HG02678 (cell line): ENCODE measurements at regions not wholly inside any gene's neighbourhood (a gene's known extent, or its start where the extent isn't known, plus 50 kb on each side); places are given as distances from the start of the nearest gene placed in this dataset.
"Not testable (repeated sequence)": the region's sequence is repeated elsewhere in the genome, so short reads cannot be mapped to it uniquely, and the experiment has no call there.

Experiments
- ATAC-seq: cut with Tn5 transposase; IDR thresholded peaks from one replicate; pipeline ENCODE4 v1.9.1; 2021; ENCODE audit warnings: mild to moderate bottlenecking, moderate library complexity; ENCODE audit not compliant: unreplicated experiment

DNA sequence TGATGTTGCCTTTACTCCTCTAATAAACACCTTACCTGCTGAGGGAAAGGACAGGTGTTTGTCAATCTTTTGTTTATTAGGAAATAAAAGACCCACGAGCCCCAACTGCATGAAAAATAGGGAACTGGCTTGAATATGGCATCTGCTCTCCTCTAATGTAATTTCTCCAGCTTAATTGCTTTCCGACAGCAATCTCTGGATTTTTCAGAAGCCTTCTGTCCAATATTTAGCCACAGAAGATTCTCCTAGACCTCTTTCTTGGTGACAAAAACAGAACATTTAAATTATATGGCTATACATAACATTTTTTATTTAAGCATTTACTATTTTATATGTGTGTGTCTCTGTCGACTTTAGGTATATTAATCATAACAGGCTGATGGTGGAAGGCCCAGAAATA is 317.4 kb upstream of the ADARB2 start:
- ATAC-seq: no peak

DNA sequence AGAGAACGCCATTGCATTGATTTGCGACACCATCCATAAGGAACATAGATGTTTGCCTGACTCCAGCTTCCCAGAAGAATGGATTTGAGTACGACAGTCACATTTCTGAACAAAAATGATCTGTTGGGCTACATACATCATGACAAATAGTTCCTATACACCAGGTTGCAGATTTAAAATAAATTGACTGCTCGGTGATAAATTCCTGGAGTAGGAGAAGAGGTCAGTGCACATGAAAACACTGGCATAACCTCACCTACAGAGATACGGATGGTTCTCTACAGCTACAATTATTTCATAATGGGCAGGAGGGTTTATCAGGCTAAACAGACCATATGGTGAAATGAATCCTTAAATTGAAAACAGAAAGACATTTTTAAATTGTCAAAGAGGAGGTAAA is 316.5 kb upstream of the ADARB2 start:
- no peak for ATAC-seq

DNA sequence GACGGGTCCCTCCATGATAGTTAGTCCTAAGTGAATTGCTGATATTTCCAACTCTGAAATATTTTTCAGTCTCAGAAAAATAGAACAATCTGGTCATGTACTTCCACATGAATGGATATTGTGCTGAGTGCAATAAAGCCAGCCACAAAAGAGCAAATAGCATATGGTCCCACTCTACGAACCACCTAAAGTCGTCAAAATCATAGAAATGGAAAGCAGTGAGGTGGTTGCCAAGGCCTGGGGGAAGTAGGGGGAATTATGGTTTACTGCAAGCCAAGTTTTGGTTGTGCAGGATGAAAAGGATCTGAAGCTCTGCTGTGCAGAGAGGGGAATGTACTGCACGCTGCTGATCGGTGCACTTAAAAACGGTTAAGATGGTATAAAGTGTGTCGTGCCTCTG is 313.8 kb upstream of the ADARB2 start:
- no peak for ATAC-seq

DNA sequence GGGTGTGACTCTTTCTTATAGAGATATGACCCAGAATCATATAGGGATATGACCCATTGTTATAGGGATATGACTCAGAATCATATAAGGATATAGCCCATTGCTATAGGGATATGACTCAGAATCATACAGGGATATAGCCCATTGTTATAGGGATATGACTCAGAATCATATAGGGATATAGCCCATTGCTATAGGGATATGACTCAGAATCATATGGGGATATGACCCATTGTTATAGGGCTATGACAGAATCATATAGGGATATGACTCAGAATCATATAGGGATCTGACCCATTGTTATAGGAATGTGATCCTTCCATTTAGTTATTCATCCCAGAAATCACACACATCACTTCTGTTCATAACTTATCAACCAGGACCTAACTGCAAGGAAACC is 312.2 kb upstream of the ADARB2 start:
- ATAC-seq: no peak

DNA sequence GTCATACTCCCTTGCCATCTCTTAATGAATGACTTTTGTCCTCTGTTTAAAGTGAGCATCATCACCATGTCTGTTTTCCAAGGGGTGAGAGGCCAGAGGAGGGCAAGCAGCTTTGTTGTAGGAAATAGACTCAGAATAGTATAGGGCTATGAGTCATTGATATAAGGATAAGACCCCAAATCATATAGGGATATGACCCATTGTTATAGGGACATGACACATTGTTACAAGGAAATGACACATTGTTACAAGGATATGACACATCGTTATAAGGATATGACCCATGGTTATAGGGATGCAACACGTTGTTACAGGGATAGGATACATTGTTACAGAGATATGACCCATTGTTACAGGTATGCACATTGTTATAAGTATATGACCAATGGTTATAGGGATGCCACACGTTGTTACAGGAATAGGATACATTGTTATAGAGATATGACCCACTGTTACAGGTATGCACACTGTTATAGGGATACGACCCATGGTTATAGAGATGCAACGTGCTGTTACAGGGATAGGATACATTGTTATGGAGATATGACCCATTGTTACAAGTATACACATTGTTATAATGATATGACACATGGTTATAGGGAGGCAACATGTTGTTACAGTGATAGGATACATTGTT is 311.1 kb upstream of the ADARB2 start:
- no peak for ATAC-seq

DNA sequence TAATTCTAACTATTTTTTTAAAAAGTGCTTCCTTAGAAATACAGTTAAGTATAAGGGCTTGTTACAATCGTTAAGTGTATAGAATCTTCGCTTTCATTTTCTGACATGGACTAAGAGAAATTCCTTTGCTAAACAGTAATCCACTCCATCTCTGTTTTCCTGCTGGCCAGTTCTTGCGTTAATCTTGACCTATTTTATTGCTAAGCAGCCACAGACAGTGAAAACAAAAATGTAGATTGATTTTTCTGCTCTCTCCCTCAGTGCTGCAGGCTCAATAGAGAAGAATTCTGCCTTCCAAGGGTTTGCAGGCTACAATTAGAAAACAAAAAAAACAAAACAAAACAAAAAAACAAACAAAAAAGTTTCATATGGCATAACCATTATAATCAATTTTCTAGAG is 310.4 kb upstream of the ADARB2 start:
- no peak for ATAC-seq

DNA sequence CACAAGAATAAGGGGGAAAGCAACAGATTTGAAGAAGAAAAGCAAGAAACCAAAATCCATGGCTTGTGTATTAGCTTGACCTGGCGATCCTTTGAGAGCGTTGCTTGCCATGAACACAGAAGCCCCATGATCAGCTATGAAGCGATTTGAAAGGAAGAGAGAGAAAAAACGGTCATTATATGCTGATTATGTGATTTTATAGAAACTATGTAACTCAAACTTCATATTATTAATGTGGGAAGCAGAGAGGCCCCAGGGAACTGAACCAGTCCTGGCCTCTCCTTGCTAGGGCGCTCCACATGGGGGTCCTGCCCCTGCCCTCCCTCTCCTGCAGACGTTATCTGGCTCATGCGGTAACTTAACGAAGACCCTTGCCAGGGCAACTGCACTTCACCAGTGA is 306.1 kb upstream of the ADARB2 start:
- ATAC-seq: no peak

DNA sequence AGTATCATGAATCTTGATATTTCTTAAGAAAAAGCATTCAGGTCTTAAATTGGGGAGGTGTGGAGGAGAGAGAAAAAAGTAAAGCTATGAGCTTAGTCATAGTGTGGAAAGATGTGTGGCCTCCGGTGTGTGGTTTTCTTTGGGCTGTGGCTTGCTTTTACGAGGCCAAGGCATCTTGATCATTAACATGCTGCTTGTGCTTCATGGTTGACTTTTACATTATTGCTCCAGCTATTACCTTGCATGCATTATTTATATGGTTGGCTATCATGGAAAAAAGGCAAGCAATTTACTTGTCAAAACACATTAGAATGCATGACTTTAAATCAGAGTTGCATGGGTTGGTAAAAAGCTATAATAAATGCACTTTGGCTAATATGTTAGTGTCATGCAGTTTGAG is 300.7 kb upstream of the ADARB2 start:
- no peak for ATAC-seq

DNA sequence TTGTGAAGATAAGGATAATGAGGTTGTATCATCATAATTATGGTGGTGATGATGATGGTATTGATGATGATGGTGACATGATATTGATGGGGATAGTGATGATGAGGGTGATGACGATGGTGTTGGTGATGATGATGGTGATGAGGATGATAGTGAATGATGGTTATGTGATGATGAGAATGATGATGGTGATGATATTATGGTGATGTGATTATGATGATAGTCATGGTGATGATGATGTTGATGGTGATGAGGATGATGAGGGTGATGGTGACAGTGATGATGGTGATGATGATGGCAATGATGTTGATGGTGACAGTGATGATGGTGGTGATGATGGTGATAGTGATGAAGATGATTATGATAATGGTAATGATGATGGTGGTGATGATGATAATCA is 299.9 kb upstream of the ADARB2 start:
- ATAC-seq: no peak

DNA sequence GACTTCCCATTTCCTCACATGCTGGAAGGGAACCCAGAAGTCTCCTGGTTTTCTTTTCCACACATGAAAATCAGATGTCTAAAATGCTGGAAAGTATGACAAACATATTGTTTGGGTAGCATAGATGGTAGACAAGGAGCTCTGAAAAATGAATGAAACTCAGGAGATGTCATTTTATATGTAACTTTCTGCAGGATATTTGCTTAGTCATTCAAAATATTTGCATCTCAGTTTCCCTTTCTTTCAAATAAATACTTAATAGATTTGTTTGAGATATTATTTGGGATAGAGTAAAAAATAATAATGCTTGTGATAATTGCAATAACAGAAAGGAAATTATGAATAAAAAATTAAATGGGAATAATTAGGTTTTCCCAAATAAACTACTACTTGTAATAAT is 298.9 kb upstream of the ADARB2 start:
- no peak for ATAC-seq

DNA sequence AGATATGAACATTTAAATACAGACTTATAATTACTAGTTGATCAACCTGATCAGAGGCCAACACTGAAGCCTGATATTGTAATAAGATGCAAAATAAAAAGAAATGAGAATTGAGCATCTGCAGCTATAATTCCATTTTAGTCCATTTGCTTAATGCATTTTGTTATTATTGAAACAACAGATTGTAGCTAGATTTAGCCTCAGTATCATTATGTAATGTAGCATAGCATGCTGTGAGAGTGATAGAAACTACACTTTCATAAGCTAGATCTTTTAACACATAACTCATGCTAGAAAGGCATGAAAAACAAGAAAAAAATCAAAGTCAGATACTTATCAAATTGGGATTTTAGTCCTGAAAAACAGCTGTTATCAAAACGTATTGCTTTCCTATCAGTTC is 292.7 kb upstream of the ADARB2 start:
- ATAC-seq: no peak

DNA sequence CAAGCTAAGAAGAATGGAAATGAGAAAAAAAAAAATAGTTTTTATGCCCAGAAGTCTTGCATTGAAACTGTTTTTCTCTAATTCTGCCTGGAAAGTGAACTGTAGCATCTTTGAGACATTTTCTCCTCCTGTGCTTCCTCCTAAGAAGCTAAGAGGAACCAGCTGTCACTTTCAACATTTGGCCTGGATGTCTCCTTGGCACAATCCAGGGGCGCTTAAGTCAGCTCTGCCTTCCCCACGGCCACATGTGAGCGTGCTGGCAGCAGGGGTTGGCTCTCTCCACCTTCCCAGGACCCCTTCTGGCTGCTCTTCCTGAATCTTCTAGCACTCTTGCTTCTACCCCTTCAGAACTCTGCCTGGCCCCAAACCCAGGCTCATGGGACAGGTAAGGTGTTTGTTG is 289.6 kb upstream of the ADARB2 start:
- ATAC-seq: no peak

DNA sequence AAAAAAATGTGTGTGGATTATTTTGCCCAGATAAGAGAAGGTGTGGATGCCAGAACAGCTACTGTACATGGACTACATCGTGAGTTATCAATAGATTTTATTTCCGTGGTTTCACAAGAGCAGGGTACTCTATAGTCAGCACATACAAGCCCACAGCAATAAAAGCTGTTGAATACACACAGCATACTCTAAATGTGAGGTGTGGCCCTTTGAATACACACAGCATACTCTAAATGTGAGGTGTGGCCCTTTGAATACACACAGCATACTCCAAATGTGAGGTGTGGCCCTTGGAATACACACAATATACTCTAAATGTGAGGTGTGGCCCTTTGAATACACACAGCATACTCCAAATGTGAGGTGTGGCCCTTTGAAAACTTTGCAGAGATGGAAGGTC is 287.4 kb upstream of the ADARB2 start:
- not testable (repeated sequence) for ATAC-seq

DNA sequence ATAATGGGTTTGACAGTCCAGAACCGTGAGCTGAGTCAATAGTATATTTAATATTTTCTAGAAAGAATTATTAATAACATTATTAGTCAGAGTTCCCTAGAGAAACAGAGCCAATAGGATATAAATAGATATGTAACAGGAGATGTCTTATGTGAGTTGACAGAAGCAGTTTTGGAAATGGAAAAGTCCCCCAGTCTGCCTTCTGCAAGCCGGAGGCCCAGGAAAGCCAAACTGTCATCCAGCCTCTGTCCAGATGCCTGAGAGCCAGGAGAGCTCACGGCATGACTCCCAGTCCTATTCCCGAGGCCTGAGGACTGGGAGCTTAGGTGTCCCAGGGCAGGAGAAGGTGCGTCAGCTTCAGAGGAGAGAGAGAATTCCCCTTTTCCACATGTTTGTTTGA is 286.4 kb upstream of the ADARB2 start:
- ATAC-seq: no peak

DNA sequence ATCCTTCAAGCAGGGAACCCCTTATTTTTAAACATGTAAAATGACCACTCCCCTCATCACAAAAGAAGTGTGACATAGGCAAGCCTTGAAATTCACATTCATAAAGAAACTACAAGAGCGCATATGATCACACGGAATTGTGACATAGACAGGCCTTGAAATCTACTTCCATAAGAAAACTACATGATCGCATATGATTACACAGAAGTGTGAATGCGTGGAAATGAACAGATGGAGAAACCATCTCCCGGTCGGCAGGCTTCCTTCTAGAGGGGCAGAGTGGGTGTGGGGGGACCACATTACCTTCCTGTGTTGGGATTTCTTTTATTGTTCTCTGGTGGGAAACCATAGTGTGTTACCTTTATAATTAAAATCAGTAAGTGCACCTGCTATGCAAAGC is 285.1 kb upstream of the ADARB2 start:
- ATAC-seq: no peak

DNA sequence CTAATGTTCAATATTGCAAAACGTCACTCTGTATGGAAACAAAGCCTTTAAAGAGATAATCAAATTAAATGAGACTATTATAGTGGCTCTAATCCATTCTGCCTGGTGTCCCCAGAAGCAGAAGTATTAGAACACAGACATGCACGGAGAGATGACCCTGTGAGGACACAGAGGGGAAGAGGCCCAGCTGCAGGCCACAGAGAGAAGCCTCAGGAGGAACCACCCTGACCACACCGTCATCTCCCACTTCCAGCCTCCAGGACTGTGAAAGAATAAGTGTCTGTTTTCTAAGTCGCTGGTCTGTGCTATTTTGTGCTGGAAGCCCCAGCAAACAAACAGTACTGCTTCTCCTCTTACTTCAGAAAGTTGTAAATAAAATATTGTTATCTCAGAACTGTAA is 283.5 kb upstream of the ADARB2 start:
- ATAC-seq: no peak

DNA sequence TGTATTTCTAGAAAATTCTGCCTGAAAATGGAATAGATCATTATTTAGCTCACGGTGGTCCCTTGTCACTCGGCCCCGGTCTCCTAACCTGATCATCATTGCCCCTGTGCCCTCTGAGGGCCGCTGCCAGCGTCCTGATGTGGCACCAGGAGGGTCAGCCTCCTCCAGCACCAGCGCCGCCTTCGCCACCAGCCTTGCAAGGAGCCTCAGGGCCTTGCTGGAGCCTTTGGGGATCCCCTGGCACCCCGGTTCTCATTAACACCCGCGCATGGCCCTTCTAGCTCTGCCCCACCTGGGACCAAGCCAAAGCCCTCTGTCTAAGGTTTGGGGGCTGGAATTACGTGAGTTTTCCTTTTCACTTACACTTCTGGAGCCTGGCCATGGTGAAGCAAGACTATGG is 282.5 kb upstream of the ADARB2 start:
- no peak for ATAC-seq

DNA sequence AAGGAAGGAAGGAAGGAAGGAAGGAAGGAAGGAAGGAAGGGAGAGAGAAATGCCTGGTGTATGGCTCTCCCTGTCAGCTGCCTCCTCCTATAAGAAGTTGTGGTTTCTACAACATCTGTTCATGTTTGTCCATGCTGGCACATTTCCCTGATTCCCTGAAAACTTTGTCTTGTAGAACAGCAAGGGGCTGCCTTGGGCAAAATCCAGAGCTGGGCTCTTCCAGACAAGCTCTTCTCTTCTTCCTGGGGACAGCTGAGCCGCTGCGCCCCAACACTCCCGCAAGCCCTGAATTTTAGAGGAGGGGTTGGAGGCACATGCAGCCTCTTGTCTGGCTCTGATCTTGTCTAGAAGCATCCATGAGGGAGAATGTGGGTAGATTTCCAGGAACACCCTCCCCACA is 282.0 kb upstream of the ADARB2 start:
- no peak for ATAC-seq

DNA sequence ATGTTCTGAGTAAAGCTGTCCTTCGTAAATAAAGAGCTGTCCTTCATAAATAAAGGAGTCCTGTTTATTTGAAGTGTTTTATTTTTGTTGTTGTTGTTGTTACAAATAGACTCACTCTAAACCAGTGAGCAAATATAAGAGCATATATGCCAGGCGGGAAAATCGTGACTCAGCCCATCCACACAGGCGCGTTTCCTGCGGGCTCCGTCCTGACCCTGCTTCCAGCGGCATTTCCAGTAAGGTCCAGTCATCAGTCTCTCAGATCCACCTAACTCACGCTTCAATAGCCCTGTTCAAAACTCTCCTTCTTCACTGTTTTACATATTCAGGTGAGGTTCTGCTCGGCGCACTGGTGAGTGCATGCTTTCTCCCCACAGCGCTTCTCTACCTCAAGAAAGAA is 277.2 kb upstream of the ADARB2 start:
- no peak for ATAC-seq

DNA sequence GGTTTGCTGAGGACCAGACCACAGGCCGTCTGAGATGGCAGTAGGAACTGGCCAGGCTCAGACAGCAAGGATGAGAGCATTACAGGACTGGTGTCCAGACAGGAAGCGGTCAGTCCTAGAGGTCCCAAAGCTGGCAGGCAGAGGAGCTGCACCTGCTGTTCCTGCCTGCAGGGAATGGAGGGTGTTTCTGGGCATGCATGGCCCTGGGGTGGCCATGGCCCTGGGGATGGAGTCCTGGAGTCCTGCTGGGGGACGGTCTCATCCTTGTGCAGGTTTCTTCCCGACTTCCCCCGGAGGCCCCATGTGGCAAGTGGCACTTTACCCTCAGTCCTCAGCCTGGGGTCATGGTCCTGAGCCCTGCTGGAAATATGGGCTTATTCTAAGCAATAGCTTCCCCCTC is 274.9 kb upstream of the ADARB2 start:
- ATAC-seq: no peak

DNA sequence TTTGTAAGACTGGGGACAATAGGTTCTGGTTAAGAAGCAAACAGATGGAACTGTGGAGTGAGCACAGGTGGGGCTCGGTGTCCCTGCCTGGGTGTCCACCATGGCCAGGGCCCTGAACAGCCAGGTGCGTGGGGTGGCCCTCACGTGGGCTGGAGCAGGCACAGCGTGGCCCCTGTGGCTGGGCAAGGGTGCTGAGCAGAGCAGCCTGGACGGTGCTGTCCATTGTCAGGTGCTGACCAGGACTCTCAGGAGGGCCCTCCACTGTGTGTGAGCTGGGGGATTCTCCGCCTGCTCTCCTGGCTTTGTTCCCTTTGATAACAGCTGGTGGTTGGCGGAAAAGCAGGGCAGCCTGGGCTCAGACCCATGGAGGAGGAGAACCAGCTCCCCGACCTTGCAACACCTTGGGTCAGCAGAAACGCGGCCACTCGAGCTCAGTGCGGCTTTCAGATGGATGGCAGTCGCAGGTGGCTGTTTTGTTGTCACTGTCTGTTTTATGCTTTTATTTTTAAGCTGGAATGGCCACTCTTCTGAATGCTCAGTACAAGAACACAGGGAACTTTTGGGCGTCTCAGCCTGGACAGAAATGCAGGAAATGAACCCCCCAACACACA is 273.9 kb upstream of the ADARB2 start:
- ATAC-seq: no peak

DNA sequence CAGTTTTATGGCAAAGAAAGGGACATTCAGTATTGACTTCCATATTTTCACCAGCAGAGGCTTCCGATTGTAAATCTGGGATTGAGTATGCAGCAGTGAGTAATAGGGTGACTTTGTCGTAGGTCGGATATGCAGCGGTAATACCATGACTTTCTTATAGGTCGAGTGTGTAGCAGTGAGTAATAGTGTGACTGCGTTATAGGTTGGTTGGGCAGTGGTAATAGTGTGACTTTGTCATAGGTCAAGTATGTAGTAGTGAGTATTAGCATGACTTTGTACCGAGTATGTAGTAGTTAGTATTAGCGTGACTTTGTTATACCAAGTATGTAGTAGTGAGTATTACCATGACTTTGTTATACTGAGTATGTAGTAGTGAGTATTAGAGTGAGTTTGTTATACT is 268.2 kb upstream of the ADARB2 start:
- no peak for ATAC-seq

DNA sequence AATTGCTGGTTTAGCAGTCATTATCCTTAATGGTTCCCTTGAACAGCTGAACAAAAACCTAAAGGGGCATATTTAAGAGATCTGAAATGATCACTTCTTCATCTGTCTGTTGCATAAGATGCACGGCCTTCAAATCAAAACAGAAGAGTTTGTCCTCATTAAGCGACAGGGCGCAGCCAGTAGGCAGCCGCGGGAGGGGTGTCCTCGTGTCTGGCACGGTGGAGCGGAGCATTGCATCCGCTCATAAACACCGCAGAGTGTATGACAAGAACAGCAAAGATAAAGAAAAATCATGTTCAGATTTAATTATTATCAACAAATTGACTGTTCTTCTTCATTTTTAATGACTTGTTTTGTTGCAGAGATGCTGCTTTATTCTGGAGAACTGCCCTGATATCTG is 255.6 kb upstream of the ADARB2 start:
- no peak for ATAC-seq
